Omental fat pad (tissue), 3 donors: ENCODE measurements at regions not wholly inside any gene's neighbourhood (a gene's known extent, or its start where the extent isn't known, plus 50 kb on each side); places are given as distances from the start of the nearest gene placed in this dataset. TPM values are rescaled to one million over a fixed set of nuclear protein-coding genes. Genes with fewer than 3 reads are reported as not detected.

Experiments used
- ATAC-seq: fragments of 150-250 bp; one replicate; pipeline ENCODE4 v1.9.1; 2016; ENCODE audit warnings: mild to moderate bottlenecking, moderate library complexity; ENCODE audit not compliant: low FRiP score
- DNase-seq: peaks from one replicate; pipeline ENCODE4 v3.0.0-alpha.2; 2019; ENCODE audit warnings: low spot score
- CTCF ChIP-seq, 3 donors: fragments of 450-650 bp; IDR thresholded peaks; one replicate each; pipeline ENCODE4 v1.5.1; 2016 to 2017; ENCODE audit warnings: antibody characterized with exemption in 3 of 3, mild to moderate bottlenecking in 3 of 3, moderate library complexity in 2 of 3
- small RNA-seq: library from RNA; depleted of rRNA; stranded (forward); fragments of <200 nt; gene quantifications from one replicate; pipeline ENCODE3, GENCODE V24; 2016

DNA sequence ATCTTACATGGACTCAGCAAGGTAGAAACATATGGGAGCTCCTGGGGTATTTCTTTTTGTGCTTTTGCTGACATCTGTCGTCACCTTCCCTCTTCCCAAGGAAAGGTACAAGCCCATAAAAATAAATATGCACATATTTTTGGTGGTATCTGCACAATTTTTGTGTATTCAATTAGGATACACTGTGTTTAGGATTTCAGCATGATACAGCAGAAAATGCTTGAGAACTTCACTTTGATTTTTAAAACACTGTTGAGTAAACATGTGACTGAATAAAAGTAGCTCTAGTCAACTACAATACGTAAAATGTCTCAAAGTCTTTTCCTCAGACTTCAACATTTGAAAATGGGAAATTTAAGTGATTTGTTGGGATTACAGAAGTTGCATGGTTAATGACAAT is 99.4 kb upstream of the SPANXC start:
- TF ChIP-seq CTCF (IDR thresholded peaks at IDR 0.05) = no peak
- ATAC-seq (no peak), DNase-seq (no peak)

DNA sequence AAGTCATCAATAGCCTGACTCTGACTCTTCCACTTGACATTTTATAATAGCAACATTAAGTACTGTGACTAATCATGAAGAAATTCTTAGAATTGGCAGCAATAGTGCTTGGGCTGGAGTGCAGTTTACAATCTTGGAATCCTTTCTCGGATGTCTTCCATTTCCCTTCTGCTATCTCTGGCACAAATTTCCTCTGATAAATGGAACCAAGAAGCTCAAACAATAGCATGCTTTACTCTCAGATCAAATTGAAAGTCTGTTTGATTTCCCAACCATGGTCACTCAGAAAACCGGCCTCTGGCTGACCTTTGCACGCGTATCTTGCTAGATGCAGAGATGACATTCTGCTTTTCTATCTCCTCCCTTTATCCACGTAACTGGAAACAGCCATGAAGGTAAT is 99.0 kb upstream of the SPANXC start:
- DNase-seq = no peak
- TF ChIP-seq CTCF (IDR thresholded peaks at IDR 0.05) = no peak
- ATAC-seq = peak; percentile 84

GRCh38 chrX:141320801-141321200 is 78.5 kb upstream of the SPANXC start:
- no peak for TF ChIP-seq CTCF (IDR thresholded peaks at IDR 0.05)
- ATAC-seq = no peak

DNA sequence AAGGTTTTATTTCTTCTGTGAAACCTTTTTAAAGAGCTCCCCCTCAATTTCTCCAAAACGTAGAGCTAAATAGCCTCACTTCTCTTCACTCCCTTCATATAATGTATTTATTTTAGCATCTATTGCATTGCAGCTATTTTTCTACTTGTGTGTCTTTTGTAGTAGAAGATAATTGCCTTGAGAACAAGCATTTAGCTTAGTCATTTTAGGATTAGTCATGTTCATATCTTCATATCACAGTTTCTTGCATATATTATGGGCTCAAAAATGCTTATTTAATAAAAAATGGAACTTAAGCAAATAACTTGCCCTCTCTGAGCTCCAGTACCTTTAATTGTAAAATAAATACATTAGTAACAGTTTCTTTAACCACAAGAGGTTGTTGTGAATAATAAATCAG is 72.1 kb upstream of the SPANXC start:
- DNase-seq (no peak), ATAC-seq (no peak)
- no peak for TF ChIP-seq CTCF (IDR thresholded peaks at IDR 0.05)

More at GRCh38 chrX:141320801-141321200, 78.5 kb upstream of the SPANXC start:
- DNase-seq = no peak

- TF ChIP-seq CTCF (IDR thresholded peaks at IDR 0.05) = no peak
- DNase-seq (no peak), ATAC-seq (no peak)
Observed at GRCh38 chrX:141301017-141301416, 58.7 kb upstream of the SPANXC start.

Small RNA genes in the stretch of these regions (small RNA-seq; reads per million reads assigned to genes)
- gene AC234779.1 = not detected
